ENCODE measurements at regions not wholly inside any gene's neighbourhood (a gene's known extent, or its start where the extent isn't known, plus 50 kb on each side); places are given as distances from the start of the nearest gene placed in this dataset.

- Histone ChIP-seq H3K27ac (ENCODE audit: insufficient read depth, low read depth, low read length) (no peak overlapping the region), H3K9me1 (replicated peaks; ENCODE audit: control insufficient read depth, extremely low read depth, insufficient read depth, low read length) (no peaks in the 10 kb centered on the region), H3K4me2 (ENCODE audit: insufficient read depth, low read length) (no peak overlapping the region), H3K9me3 (replicated peaks; ENCODE audit: control insufficient read depth, insufficient read depth, low read length) (no peaks in the 10 kb centered on the region), H3K4me1 (ENCODE audit: control insufficient read depth, extremely low read depth, insufficient read depth, low read length) (no peaks in the 10 kb centered on the region), H3K36me3 (ENCODE audit: control insufficient read depth in 2 of 2, extremely low read depth in 1 of 2, insufficient read depth in 2 of 2, low read length in 2 of 2) (no peaks in the 10 kb centered on the region), H2AFZ (ENCODE audit: low read depth, low read length) (no peak overlapping the region), H3K9ac (replicated peaks; ENCODE audit: extremely low read depth, insufficient read depth, low read length) (no peak overlapping the region), H3K79me2 (ENCODE audit: control insufficient read depth, insufficient read depth, low read length) (no peaks in the 10 kb centered on the region), H3K4me3 (replicated peaks in 1 of 3; ENCODE audit: insufficient read depth in 1 of 3, low read depth in 1 of 3, low read length in 3 of 3) (no peak overlapping the region), H4K20me1 (replicated peaks; ENCODE audit: control insufficient read depth, extremely low read depth, insufficient read depth, low read length) (no peaks in the 10 kb centered on the region), H3K27me3 (ENCODE audit: control insufficient read depth in 2 of 2, insufficient read depth in 2 of 2, low read length in 2 of 2) (no peaks in the 10 kb centered on the region)
- no TSS peak for BruUV-seq (replicated peaks)
- TF ChIP-seq MYC (IDR thresholded peaks at IDR 0.05; ENCODE audit: low read depth, low read length) (no peak), FOS (IDR thresholded peaks at IDR 0.05; ENCODE audit: borderline replicate concordance, insufficient read depth, low read length) (no peak), GATA2 (IDR thresholded peaks at IDR 0.05; ENCODE audit: insufficient read depth, insufficient read length, low read depth, low read length) (no peak), JUN (IDR thresholded peaks at IDR 0.05; ENCODE audit: borderline replicate concordance, insufficient read depth, insufficient read length, low read depth) (no peak), POLR2A (IDR thresholded peaks at IDR 0.05; ENCODE audit: low read depth, low read length) (no peak), EZH2 (IDR thresholded peaks at IDR 0.05; ENCODE audit: borderline replicate concordance, low read depth, low read length, severe bottlenecking) (no peak), POLR2AphosphoS5 (IDR thresholded peaks at IDR 0.05; ENCODE audit: insufficient read depth, low read depth, low read length) (no peak)
- TF ChIP-seq, protein P1, sequence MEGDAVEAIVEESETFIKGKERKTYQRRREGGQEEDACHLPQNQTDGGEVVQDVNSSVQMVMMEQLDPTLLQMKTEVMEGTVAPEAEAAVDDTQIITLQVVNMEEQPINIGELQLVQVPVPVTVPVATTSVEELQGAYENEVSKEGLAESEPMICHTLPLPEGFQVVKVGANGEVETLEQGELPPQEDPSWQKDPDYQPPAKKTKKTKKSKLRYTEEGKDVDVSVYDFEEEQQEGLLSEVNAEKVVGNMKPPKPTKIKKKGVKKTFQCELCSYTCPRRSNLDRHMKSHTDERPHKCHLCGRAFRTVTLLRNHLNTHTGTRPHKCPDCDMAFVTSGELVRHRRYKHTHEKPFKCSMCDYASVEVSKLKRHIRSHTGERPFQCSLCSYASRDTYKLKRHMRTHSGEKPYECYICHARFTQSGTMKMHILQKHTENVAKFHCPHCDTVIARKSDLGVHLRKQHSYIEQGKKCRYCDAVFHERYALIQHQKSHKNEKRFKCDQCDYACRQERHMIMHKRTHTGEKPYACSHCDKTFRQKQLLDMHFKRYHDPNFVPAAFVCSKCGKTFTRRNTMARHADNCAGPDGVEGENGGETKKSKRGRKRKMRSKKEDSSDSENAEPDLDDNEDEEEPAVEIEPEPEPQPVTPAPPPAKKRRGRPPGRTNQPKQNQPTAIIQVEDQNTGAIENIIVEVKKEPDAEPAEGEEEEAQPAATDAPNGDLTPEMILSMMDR (IDR thresholded peaks at IDR 0.05; ENCODE audit: extremely low read depth in 1 of 2, insufficient read depth in 1 of 2, low read depth in 1 of 2, low read length in 2 of 2), result no peak
- TF ChIP-seq, protein P2, sequence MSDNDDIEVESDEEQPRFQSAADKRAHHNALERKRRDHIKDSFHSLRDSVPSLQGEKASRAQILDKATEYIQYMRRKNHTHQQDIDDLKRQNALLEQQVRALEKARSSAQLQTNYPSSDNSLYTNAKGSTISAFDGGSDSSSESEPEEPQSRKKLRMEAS (IDR thresholded peaks at IDR 0.05; ENCODE audit: insufficient read depth, insufficient read length), result no peak
- DNase-seq (ENCODE audit: low read depth, low spot score) (no peak), FAIRE-seq (no peak)
- ChIA-PET CTCF (no interaction called here), POLR2A (no interaction called here)
- dilution Hi-C loops (cut with MboI; ENCODE audit: extremely low pct_ligation_motif_present, low sequenced_read_pairs), result no loop called here
- intact Hi-C loops (cut with micrococcal nuclease), result no loop called here
These were observed 183.5 kb downstream of the LIG4 start for GRCh38 chr13:108031865-108032264.
